ENCODE measurements at regions not wholly inside any gene's neighbourhood (a gene's known extent, or its start where the extent isn't known, plus 50 kb on each side); places are given as distances from the start of the nearest gene placed in this dataset.

DNA sequence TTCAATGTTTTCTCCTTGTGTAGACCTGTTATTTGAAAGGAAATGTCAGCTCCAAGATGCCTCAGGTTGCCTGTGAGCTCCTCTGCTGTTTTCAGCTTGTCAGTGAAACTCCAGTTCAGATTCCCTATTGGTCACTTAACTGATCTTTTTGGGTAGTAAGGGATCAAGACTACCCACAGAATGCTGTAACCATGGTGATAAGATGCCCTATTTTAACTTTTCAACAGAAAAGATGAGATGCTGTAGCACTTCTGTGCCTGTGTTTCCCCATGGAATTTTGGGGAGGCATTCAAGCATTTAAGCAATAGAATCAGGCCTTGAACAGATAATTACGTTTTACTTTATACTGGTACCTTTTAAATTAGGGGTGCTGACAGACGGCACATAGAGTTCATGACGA is 106.6 kb upstream of the H2AZ1 start:
- TF ChIP-seq, protein P1, sequence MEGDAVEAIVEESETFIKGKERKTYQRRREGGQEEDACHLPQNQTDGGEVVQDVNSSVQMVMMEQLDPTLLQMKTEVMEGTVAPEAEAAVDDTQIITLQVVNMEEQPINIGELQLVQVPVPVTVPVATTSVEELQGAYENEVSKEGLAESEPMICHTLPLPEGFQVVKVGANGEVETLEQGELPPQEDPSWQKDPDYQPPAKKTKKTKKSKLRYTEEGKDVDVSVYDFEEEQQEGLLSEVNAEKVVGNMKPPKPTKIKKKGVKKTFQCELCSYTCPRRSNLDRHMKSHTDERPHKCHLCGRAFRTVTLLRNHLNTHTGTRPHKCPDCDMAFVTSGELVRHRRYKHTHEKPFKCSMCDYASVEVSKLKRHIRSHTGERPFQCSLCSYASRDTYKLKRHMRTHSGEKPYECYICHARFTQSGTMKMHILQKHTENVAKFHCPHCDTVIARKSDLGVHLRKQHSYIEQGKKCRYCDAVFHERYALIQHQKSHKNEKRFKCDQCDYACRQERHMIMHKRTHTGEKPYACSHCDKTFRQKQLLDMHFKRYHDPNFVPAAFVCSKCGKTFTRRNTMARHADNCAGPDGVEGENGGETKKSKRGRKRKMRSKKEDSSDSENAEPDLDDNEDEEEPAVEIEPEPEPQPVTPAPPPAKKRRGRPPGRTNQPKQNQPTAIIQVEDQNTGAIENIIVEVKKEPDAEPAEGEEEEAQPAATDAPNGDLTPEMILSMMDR (conservative IDR thresholded peaks at IDR 0.05): no peak
- TF ChIP-seq ZFX (IDR thresholded peaks at IDR 0.05): no peak

Data from C4-2B (cell line).